OCI-LY7 (cell line): ENCODE measurements at regions not wholly inside any gene's neighbourhood (a gene's known extent, or its start where the extent isn't known, plus 50 kb on each side); places are given as distances from the start of the nearest gene placed in this dataset.

ENCODE experiments used
- CTCF ChIP-seq: fragments of 200-600 bp; sonication (generic); conservative IDR thresholded peaks from 2 replicates; pipeline ENCODE4 v1.5.1; 2014; ENCODE audit warnings: mild to moderate bottlenecking, antibody characterized with exemption, low read length, moderate library complexity, mixed read lengths
- EZH2phosphoT487 ChIP-seq: fragments of 200-600 bp; sonication (generic); IDR thresholded peaks from 2 replicates; pipeline ENCODE4 v1.6.1; 2018; ENCODE audit warnings: low read depth, borderline replicate concordance, mild to moderate bottlenecking, mixed run types, antibody characterized with exemption, low read length, moderate library complexity, mixed read lengths

- no peak for TF ChIP-seq CTCF
- no peak for TF ChIP-seq EZH2phosphoT487
Observed at GRCh38 chr14:30373053-30373452, 185.9 kb upstream of the G2E3 start.
